WTC11 (cell line): ENCODE measurements at regions not wholly inside any gene's neighbourhood (a gene's known extent, or its start where the extent isn't known, plus 50 kb on each side); places are given as distances from the start of the nearest gene placed in this dataset.

Experiments used
- ATAC-seq: fragments of 200-7000 bp; cut with Tn5 transposase; 2 replicates; pipeline ENCODE4 v1.10.0; 2021; ENCODE audit warnings: mild to moderate bottlenecking, moderate library complexity
- CTCF ChIA-PET: fragments of 300-600 bp; sonication (Branson Sonifier 250); formaldehyde crosslinking; loops from one replicate; lab custom pipeline; 2021; ENCODE audit warnings: antibody characterized with exemption; lab: Charles Lee
- POLR2A ChIA-PET: fragments of 350-600 bp; sonication (Branson Sonifier 250); formaldehyde crosslinking; loops from one replicate; lab custom pipeline; 2021; ENCODE audit warnings: antibody characterized with exemption; lab: Charles Lee
- DNase-seq: peaks from one replicate; pipeline ENCODE4 v3.0.0; 2021; ENCODE audit warnings: low spot score
- H3K27ac Mint-ChIP-seq: 2 replicates; pipeline ENCODE4 v1.8.0; 2021; ENCODE audit warnings: mixed read lengths
- H3K27me3 Mint-ChIP-seq: 2 replicates; pipeline ENCODE4 v1.8.0; 2021; ENCODE audit warnings: low read depth, mild to moderate bottlenecking, moderate library complexity, mixed read lengths
- H3K36me3 Mint-ChIP-seq: 2 replicates; pipeline ENCODE4 v1.8.0; 2021; ENCODE audit warnings: mixed read lengths
- H3K4me1 Mint-ChIP-seq: 2 replicates; pipeline ENCODE4 v1.8.0; 2022; ENCODE audit warnings: mixed read lengths
- H3K4me3 Mint-ChIP-seq: 2 replicates; pipeline ENCODE4 v1.8.0; 2021; ENCODE audit warnings: mild to moderate bottlenecking, moderate library complexity, mixed read lengths
- H3K9me3 Mint-ChIP-seq: 2 replicates; pipeline ENCODE4 v1.8.0; 2021; ENCODE audit warnings: mixed read lengths
- AR ChIP-seq: fragments of 250-450 bp; sonication (Bioruptor Pico); IDR thresholded peaks from 2 replicates; pipeline ENCODE4 v1.9.0; 2021; ENCODE audit warnings: mild to moderate bottlenecking
- ARID4B ChIP-seq: sonication (generic); formaldehyde crosslinking; IDR thresholded peaks from 2 replicates; pipeline ENCODE4 v1.8.0; 2023; ENCODE audit warnings: missing genetic modification reagents, mild to moderate bottlenecking, borderline replicate concordance
- ATF3 ChIP-seq: sonication (generic); formaldehyde crosslinking; conservative IDR thresholded peaks from 2 replicates; pipeline ENCODE4 v1.8.1; 2022; ENCODE audit warnings: mild to moderate bottlenecking, missing genetic modification reagents
- E2F1 ChIP-seq: sonication (generic); formaldehyde crosslinking; IDR thresholded peaks from 2 replicates; pipeline ENCODE4 v1.8.0; 2022; ENCODE audit warnings: mild to moderate bottlenecking, missing genetic modification reagents
- ESRRA ChIP-seq: sonication (generic); formaldehyde crosslinking; IDR thresholded peaks from 2 replicates; pipeline ENCODE4 v1.8.1; 2022; ENCODE audit warnings: mild to moderate bottlenecking, missing genetic modification reagents, borderline replicate concordance
- GABPB1 ChIP-seq: sonication (generic); formaldehyde crosslinking; IDR thresholded peaks from 2 replicates; pipeline ENCODE4 v1.8.1; 2023; ENCODE audit warnings: mild to moderate bottlenecking, missing genetic modification reagents
- IRF1 ChIP-seq: sonication (generic); formaldehyde crosslinking; IDR thresholded peaks from 2 replicates; pipeline ENCODE4 v1.8.0; 2023; ENCODE audit warnings: missing genetic modification reagents
- NR3C1 ChIP-seq: sonication (generic); formaldehyde crosslinking; conservative IDR thresholded peaks from 2 replicates; pipeline ENCODE4 v1.8.1; 2023; ENCODE audit warnings: low read depth, mild to moderate bottlenecking, missing genetic modification reagents
- OVOL2 ChIP-seq: fragments of 250-450 bp; sonication (Bioruptor Pico); IDR thresholded peaks from 2 replicates; pipeline ENCODE4 v1.9.0; 2021; ENCODE audit warnings: mild to moderate bottlenecking, borderline replicate concordance
- PREB ChIP-seq: sonication (generic); formaldehyde crosslinking; IDR thresholded peaks from 2 replicates; pipeline ENCODE4 v1.8.1; 2022; ENCODE audit warnings: mild to moderate bottlenecking, missing genetic modification reagents, moderate library complexity, borderline replicate concordance
- TEAD4 ChIP-seq: sonication (generic); formaldehyde crosslinking; IDR thresholded peaks from 2 replicates; pipeline ENCODE4 v1.8.0; 2022; ENCODE audit warnings: mild to moderate bottlenecking, missing genetic modification reagents
- TP53 ChIP-seq: sonication (generic); formaldehyde crosslinking; IDR thresholded peaks from 2 replicates; pipeline ENCODE4 v1.8.1; 2023; ENCODE audit warnings: mild to moderate bottlenecking, missing genetic modification reagents
- USF2 ChIP-seq: sonication (generic); formaldehyde crosslinking; IDR thresholded peaks from 2 replicates; pipeline ENCODE4 v1.8.1; 2023; ENCODE audit warnings: mild to moderate bottlenecking, missing genetic modification reagents, moderate library complexity
- ZNF121 ChIP-seq: sonication (generic); formaldehyde crosslinking; IDR thresholded peaks from 2 replicates; pipeline ENCODE4 v1.8.0; 2023; ENCODE audit warnings: missing genetic modification reagents
- ZNF423 ChIP-seq: fragments of 250-450 bp; sonication (Bioruptor Pico); IDR thresholded peaks from 2 replicates; pipeline ENCODE4 v2.1.2; 2022; ENCODE audit warnings: mild to moderate bottlenecking, moderate library complexity
- ZNF532 ChIP-seq: fragments of 250-450 bp; sonication (Bioruptor Pico); IDR thresholded peaks from 2 replicates; pipeline ENCODE4 v1.9.0; 2021; ENCODE audit warnings: mild to moderate bottlenecking, borderline replicate concordance

GRCh38 chr1:189301235-189301634 lies 1176.4 kb downstream of the BRINP3 start (continued):
- TF ChIP-seq AR (no peak), NR3C1 (no peak), ZNF121 (CRISPR knock-in tag) (no peak), PREB (CRISPR knock-in tag) (no peak), ARID4B (no peak), IRF1 (CRISPR knock-in tag) (no peak), ATF3 (no peak), TEAD4 (CRISPR knock-in tag) (no peak)

- Mint-ChIP-seq H3K4me3 (no peak overlapping the region), H3K27ac (no peak overlapping the region)
- no peak for DNase-seq
- TF ChIP-seq ZNF423 (CRISPR knock-in tag): no peak
- TF ChIP-seq GABPB1: no peak
- TF ChIP-seq TP53 (CRISPR knock-in tag): no peak
- no peak for TF ChIP-seq OVOL2 (CRISPR knock-in tag)
- TF ChIP-seq ESRRA (CRISPR knock-in tag): no peak
- no peak for TF ChIP-seq ZNF532 (CRISPR knock-in tag)
- TF ChIP-seq USF2 (CRISPR knock-in tag): no peak
- TF ChIP-seq E2F1 (CRISPR knock-in tag): no peak
- TF ChIP-seq, all 79 proteins: peak for 0
- Mint-ChIP-seq H3K4me1 (no peaks in the 10 kb centered on the region), H3K9me3 (no peaks in the 10 kb centered on the region), H3K27me3 (no peaks in the 10 kb centered on the region), H3K36me3 (no peaks in the 10 kb centered on the region)
- ChIA-PET CTCF (no interaction called here), POLR2A (no interaction called here)
- ATAC-seq: no peak
These were observed 1172.4 kb downstream of the BRINP3 start for GRCh38 chr1:189305279-189305678.
